Suprapubic skin (tissue), 4 donors: ENCODE measurements at regions not wholly inside any gene's neighbourhood (a gene's known extent, or its start where the extent isn't known, plus 50 kb on each side); places are given as distances from the start of the nearest gene placed in this dataset.

ENCODE experiments used
- DNase-seq, 2 donors: peaks; one replicate each; pipeline ENCODE4 v3.0.0-alpha.2; 2019; ENCODE audit warnings: low spot score in 2 of 2
- H3K27ac ChIP-seq: fragments of 200-600 bp; sonication (generic); one replicate; pipeline ENCODE4 v1.5.1; 2019
- H3K27me3 ChIP-seq: fragments of 200-600 bp; sonication (generic); one replicate; pipeline ENCODE4 v1.5.1; 2019
- H3K36me3 ChIP-seq: fragments of 200-600 bp; sonication (generic); one replicate; pipeline ENCODE4 v1.5.1; 2019
- H3K4me1 ChIP-seq: fragments of 200-600 bp; sonication (generic); one replicate; pipeline ENCODE4 v1.5.1; 2019
- H3K4me3 ChIP-seq: fragments of 200-600 bp; sonication (generic); one replicate; pipeline ENCODE4 v1.5.1; 2019; ENCODE audit warnings: mild to moderate bottlenecking
- H3K9me3 ChIP-seq: fragments of 200-600 bp; sonication (generic); one replicate; pipeline ENCODE4 v1.5.1; 2019
- CTCF ChIP-seq, 2 donors: fragments of 200-600 bp in 1 of 2; fragments of 450-650 bp in 1 of 2; sonication (generic) in 1 of 2; IDR thresholded peaks; one replicate each; pipeline ENCODE4 v1.5.1; 2016 to 2019; ENCODE audit warnings: antibody characterized with exemption in 2 of 2, mild to moderate bottlenecking in 1 of 2, moderate library complexity in 1 of 2
- EP300 ChIP-seq: sonication (generic); formaldehyde crosslinking; IDR thresholded peaks from one replicate; pipeline ENCODE4 v1.6.1; 2017; ENCODE audit warnings: antibody characterized with exemption
- POLR2A ChIP-seq, 2 donors: fragments of 450-650 bp; IDR thresholded peaks; one replicate each; pipeline ENCODE4 v1.6.1; 2017; ENCODE audit warnings: antibody characterized with exemption in 2 of 2, mild to moderate bottlenecking in 2 of 2, moderate library complexity in 2 of 2
- POLR2AphosphoS5 ChIP-seq, 3 donors: sonication (generic); formaldehyde crosslinking; IDR thresholded peaks; one replicate each; pipeline ENCODE4 v1.6.1; 2017; ENCODE audit warnings: antibody characterized with exemption in 3 of 3
- WGBS: methylation state at CpG from one replicate; pipeline ENCODE4 v1.1.5; 2018; 5-methylcytosine and 5-hydroxymethylcytosine counted together

GRCh38 chr3:162147996-162148395, 651.4 kb downstream of the OTOL1 start:
- no peak for DNase-seq
- TF ChIP-seq POLR2A (IDR thresholded peaks at IDR 0.05) (no peak), CTCF (IDR thresholded peaks at IDR 0.05) (no peak), POLR2AphosphoS5 (IDR thresholded peaks at IDR 0.05) (no peak), EP300 (no peak)
- Histone ChIP-seq H3K36me3 (no peaks in the 10 kb centered on the region), H3K27ac (no peak overlapping the region), H3K4me3 (no peak overlapping the region), H3K27me3 (no peaks in the 10 kb centered on the region), H3K4me1 (no peaks in the 10 kb centered on the region), H3K9me3 (no peaks in the 10 kb centered on the region)
- WGBS, result 46% methylated on average over 1 of the region's 1 CpG

- Histone ChIP-seq H3K4me1 (no peaks in the 10 kb centered on the region), H3K36me3 (no peaks in the 10 kb centered on the region), H3K4me3 (no peak overlapping the region), H3K9me3 (no peaks in the 10 kb centered on the region), H3K27me3 (no peaks in the 10 kb centered on the region), H3K27ac (no peak overlapping the region)
- no peak for DNase-seq
- no peak for TF ChIP-seq EP300
- no peak for TF ChIP-seq CTCF (IDR thresholded peaks at IDR 0.05)
- TF ChIP-seq POLR2AphosphoS5 (IDR thresholded peaks at IDR 0.05), result no peak
- no peak for TF ChIP-seq POLR2A (IDR thresholded peaks at IDR 0.05)
Observed at GRCh38 chr3:162150790-162151189, 654.2 kb downstream of the OTOL1 start.

- H3K4me1 ChIP-seq, result no peaks in the 10 kb centered on the region
- no peaks in the 10 kb centered on the region for H3K27me3 ChIP-seq
- H3K9me3 ChIP-seq, result no peaks in the 10 kb centered on the region
- TF ChIP-seq EP300 (no peak), CTCF (IDR thresholded peaks at IDR 0.05) (no peak), POLR2A (IDR thresholded peaks at IDR 0.05) (no peak), POLR2AphosphoS5 (IDR thresholded peaks at IDR 0.05) (no peak)
- 92% methylated on average over 2 of the region's 2 CpGs for WGBS
- no peaks in the 10 kb centered on the region for H3K36me3 ChIP-seq
- H3K27ac ChIP-seq, result no peak overlapping the region
- no peak for DNase-seq
- H3K4me3 ChIP-seq, result no peak overlapping the region
Observed at GRCh38 chr3:162152636-162153035, 656.0 kb downstream of the OTOL1 start.

GRCh38 chr3:162161595-162161994, 665.0 kb downstream of the OTOL1 start:
- Histone ChIP-seq H3K27me3 (no peaks in the 10 kb centered on the region), H3K9me3 (no peaks in the 10 kb centered on the region), H3K4me3 (no peak overlapping the region), H3K27ac (no peak overlapping the region), H3K36me3 (no peaks in the 10 kb centered on the region), H3K4me1 (no peaks in the 10 kb centered on the region)
- TF ChIP-seq POLR2A (IDR thresholded peaks at IDR 0.05), result no peak
- no peak for TF ChIP-seq POLR2AphosphoS5 (IDR thresholded peaks at IDR 0.05)
- TF ChIP-seq CTCF (IDR thresholded peaks at IDR 0.05), result no peak
- no peak for TF ChIP-seq EP300
- no peak for DNase-seq

GRCh38 chr3:162165346-162165745, 668.7 kb downstream of the OTOL1 start:
- Histone ChIP-seq H3K4me3 (no peak overlapping the region), H3K9me3 (no peaks in the 10 kb centered on the region), H3K36me3 (no peaks in the 10 kb centered on the region), H3K27ac (no peak overlapping the region), H3K27me3 (no peaks in the 10 kb centered on the region), H3K4me1 (no peaks in the 10 kb centered on the region)
- TF ChIP-seq POLR2A (IDR thresholded peaks at IDR 0.05) (no peak), POLR2AphosphoS5 (IDR thresholded peaks at IDR 0.05) (no peak), EP300 (no peak), CTCF (IDR thresholded peaks at IDR 0.05) (no peak)
- DNase-seq, result no peak
